GM21825 (cell line): ENCODE measurements at regions not wholly inside any gene's neighbourhood (a gene's known extent, or its start where the extent isn't known, plus 50 kb on each side); places are given as distances from the start of the nearest gene placed in this dataset.
"Not testable (repeated sequence)": the region's sequence is repeated elsewhere in the genome, so short reads cannot be mapped to it uniquely, and the experiment has no call there.

Experiments
- ATAC-seq: cut with Tn5 transposase; IDR thresholded peaks from one replicate; pipeline ENCODE4 v1.9.1; 2021; ENCODE audit warnings: mild to moderate bottlenecking, moderate library complexity; ENCODE audit not compliant: unreplicated experiment

- ATAC-seq = no peak
These were observed 196.3 kb downstream of the DCDC2C start for GRCh38 chr2:3899536-3900155.

- ATAC-seq = no peak
These were observed 198.8 kb downstream of the DCDC2C start for GRCh38 chr2:3902131-3902530.

- ATAC-seq = no peak
These were observed 200.7 kb downstream of the DCDC2C start for GRCh38 chr2:3904061-3904460.

- not testable (repeated sequence) for ATAC-seq
These were observed 205.1 kb downstream of the DCDC2C start for GRCh38 chr2:3908498-3908897.

GRCh38 chr2:3911882-3912455 lies 208.6 kb downstream of the DCDC2C start:
- no peak for ATAC-seq

- ATAC-seq = no peak
These were observed 209.8 kb downstream of the DCDC2C start for GRCh38 chr2:3913166-3913565.

- no peak for ATAC-seq
These were observed 210.9 kb downstream of the DCDC2C start for GRCh38 chr2:3914241-3914640.

GRCh38 chr2:3927031-3927430 lies 223.7 kb downstream of the DCDC2C start:
- ATAC-seq = no peak

- no peak for ATAC-seq
These were observed 226.0 kb downstream of the DCDC2C start for GRCh38 chr2:3929374-3929773.

GRCh38 chr2:3930246-3930645 lies 226.9 kb downstream of the DCDC2C start:
- no peak for ATAC-seq

GRCh38 chr2:3940661-3941060 lies 237.3 kb downstream of the DCDC2C start:
- ATAC-seq = no peak

- no peak for ATAC-seq
These were observed 239.5 kb downstream of the DCDC2C start for GRCh38 chr2:3942841-3943240.

- no peak for ATAC-seq
These were observed 240.7 kb downstream of the DCDC2C start for GRCh38 chr2:3944071-3944470.

GRCh38 chr2:3944841-3945240 lies 241.5 kb downstream of the DCDC2C start:
- ATAC-seq = no peak

- ATAC-seq = no peak
These were observed 244.8 kb downstream of the DCDC2C start for GRCh38 chr2:3948191-3948590.

- ATAC-seq = no peak
These were observed 248.0 kb downstream of the DCDC2C start for GRCh38 chr2:3951131-3951954.

- no peak for ATAC-seq
These were observed 249.6 kb downstream of the DCDC2C start for GRCh38 chr2:3952866-3953516.

- ATAC-seq = no peak
These were observed 250.9 kb downstream of the DCDC2C start for GRCh38 chr2:3954261-3954660.

GRCh38 chr2:3956406-3956805 lies 253.0 kb downstream of the DCDC2C start:
- no peak for ATAC-seq

- ATAC-seq = no peak
These were observed 253.5 kb downstream of the DCDC2C start for GRCh38 chr2:3956892-3957291.

GRCh38 chr2:3958465-3958864 lies 255.1 kb downstream of the DCDC2C start:
- no peak for ATAC-seq

GRCh38 chr2:3958969-3959368 lies 255.6 kb downstream of the DCDC2C start:
- ATAC-seq = no peak
